CD4-positive, alpha-beta T cell (primary cell): ENCODE measurements at regions not wholly inside any gene's neighbourhood (a gene's known extent, or its start where the extent isn't known, plus 50 kb on each side); places are given as distances from the start of the nearest gene placed in this dataset.

Experiments used
- ATAC-seq: fragments of 200-7000 bp; cut with Tn5 transposase; one replicate; pipeline ENCODE4 v1.10.0; 2022; ENCODE audit warnings: mild to moderate bottlenecking; ENCODE audit not compliant: poor library complexity
- CTCF ChIA-PET: fragments of 350-600 bp; sonication (Branson Sonifier 250); formaldehyde crosslinking; loops from one replicate; lab custom pipeline; 2021; ENCODE audit warnings: antibody characterized with exemption, inconsistent platforms; lab: Charles Lee
- POLR2A ChIA-PET: fragments of 350-600 bp; sonication (Branson Sonifier 250); formaldehyde crosslinking; loops from one replicate; lab custom pipeline; 2021; ENCODE audit warnings: antibody characterized with exemption, inconsistent platforms; lab: Charles Lee
- DNase-seq, 14 experiments: peaks; one replicate each; pipeline ENCODE4 v3.0.0-alpha.2; 2013 to 2020; ENCODE audit warnings: mixed read lengths in 2 of 14
- H3K27ac ChIP-seq, 2 donors: one replicate each; pipeline versions ENCODE4 v1.5.1 to v1.7.0; 2013; ENCODE audit warnings: low read length in 2 of 2, low read depth in 1 of 2, mild to moderate bottlenecking in 1 of 2
- H3K27me3 ChIP-seq, 2 experiments: 1 replicate in 1 of 2; 2 replicates in 1 of 2; pipeline versions ENCODE4 v1.6.1 to v1.7.0; 2013; ENCODE audit warnings: low read length in 2 of 2, control low read depth in 1 of 2, mild to moderate bottlenecking in 1 of 2, moderate library complexity in 1 of 2; ENCODE audit not compliant: insufficient read depth in 2 of 2, control insufficient read depth in 1 of 2
- H3K36me3 ChIP-seq: one replicate; pipeline ENCODE4 v1.6.1; 2013; ENCODE audit warnings: low read length, control low read depth; ENCODE audit not compliant: insufficient read depth
- H3K4me1 ChIP-seq: one replicate; pipeline ENCODE4 v1.6.1; 2013; ENCODE audit warnings: low read length, control low read depth; ENCODE audit not compliant: insufficient read depth
- H3K4me3 ChIP-seq: one replicate; pipeline ENCODE4 v1.5.1; 2013; ENCODE audit warnings: mild to moderate bottlenecking, low read length, moderate library complexity
- H3K9me3 ChIP-seq, 2 experiments: 1 replicate in 1 of 2; 2 replicates in 1 of 2; pipeline versions ENCODE4 v1.6.1 to v1.7.0; 2013; ENCODE audit warnings: low read length in 2 of 2, mild to moderate bottlenecking in 2 of 2, control low read depth in 1 of 2, moderate library complexity in 1 of 2; ENCODE audit not compliant: control insufficient read depth in 1 of 2, insufficient read depth in 1 of 2
- H3K27ac Mint-ChIP-seq: one replicate; pipeline ENCODE4 v1.8.0; 2020; ENCODE audit warnings: mixed read lengths
- H3K27me3 Mint-ChIP-seq: one replicate; pipeline ENCODE4 v1.8.0; 2021; ENCODE audit warnings: mixed read lengths
- H3K36me3 Mint-ChIP-seq: one replicate; pipeline ENCODE4 v1.8.0; 2021; ENCODE audit warnings: low read depth, mixed read lengths
- H3K4me1 Mint-ChIP-seq: one replicate; pipeline ENCODE4 v1.8.0; 2021; ENCODE audit warnings: low read depth, mixed read lengths
- H3K4me3 Mint-ChIP-seq: one replicate; pipeline ENCODE4 v1.8.0; 2020; ENCODE audit warnings: mild to moderate bottlenecking, mixed read lengths
- H3K9me3 Mint-ChIP-seq: one replicate; pipeline ENCODE4 v1.8.0; 2020; ENCODE audit warnings: mixed read lengths
- CTCF ChIP-seq: fragments of 200-600 bp; IDR thresholded peaks from one replicate; pipeline ENCODE4 v1.8.0; 2022; ENCODE audit warnings: antibody characterized with exemption, mild to moderate bottlenecking
- intact Hi-C, 2 experiments: fragments of 100-400 bp; cut with DNase I in 1 of 2; cut with micrococcal nuclease in 1 of 2; formaldehyde crosslinking; loops; one replicate each; pipeline versions ENCODE4 v1.15.1 to v1.9.0; 2023 to 2025; cut with DNase I, micrococcal nuclease

GRCh38 chr13:102508411-102508810 lies 88.4 kb upstream of the TPP2 start:
- intact Hi-C loops = no loop called here
- peaks cover 38% of the 10 kb centered on the region for H3K27me3 Mint-ChIP-seq
- H3K36me3 ChIP-seq = no peaks in the 10 kb centered on the region
- TF ChIP-seq CTCF = no peak
- H3K9me3 Mint-ChIP-seq = peaks cover 9% of the 10 kb centered on the region
- no peaks in the 10 kb centered on the region for H3K4me1 Mint-ChIP-seq
- peaks cover 0 to 4% of the 10 kb centered on the region in 2 experiments for H3K9me3 ChIP-seq
- no peaks in the 10 kb centered on the region for H3K4me1 ChIP-seq
- H3K27me3 ChIP-seq = peaks cover 0 to 3% of the 10 kb centered on the region in 2 experiments
- no peak overlapping the region for H3K4me3 ChIP-seq
- DNase-seq = no peak
- H3K36me3 Mint-ChIP-seq = no peaks in the 10 kb centered on the region
- no peak overlapping the region for H3K27ac ChIP-seq
- CTCF ChIA-PET = no interaction called here
- H3K4me3 Mint-ChIP-seq = no peak overlapping the region
- POLR2A ChIA-PET = no interaction called here
- no peak for ATAC-seq
- no peak overlapping the region for H3K27ac Mint-ChIP-seq

- H3K4me1 Mint-ChIP-seq = no peaks in the 10 kb centered on the region
- Histone ChIP-seq H3K9me3 (peaks cover 0 to 4% of the 10 kb centered on the region in 2 experiments), H3K27me3 (no peaks in the 10 kb centered on the region), H3K27ac (no peak overlapping the region), H3K4me3 (no peak overlapping the region), H3K4me1 (no peaks in the 10 kb centered on the region), H3K36me3 (no peaks in the 10 kb centered on the region)
- peaks cover 25% of the 10 kb centered on the region for H3K27me3 Mint-ChIP-seq
- no peak for TF ChIP-seq CTCF
- ChIA-PET CTCF (no interaction called here), POLR2A (no interaction called here)
- ATAC-seq (no peak), DNase-seq (no peak)
- H3K4me3 Mint-ChIP-seq = no peak overlapping the region
- no peak overlapping the region for H3K27ac Mint-ChIP-seq
- intact Hi-C loops = no loop called here
- peaks cover 4% of the 10 kb centered on the region for H3K9me3 Mint-ChIP-seq
- H3K36me3 Mint-ChIP-seq = no peaks in the 10 kb centered on the region
Observed at GRCh38 chr13:102504002-102504401, 92.8 kb upstream of the TPP2 start.

GRCh38 chr13:102495663-102496062 lies 93.8 kb upstream of the FGF14 start:
- Histone ChIP-seq H3K4me3 (no peak overlapping the region), H3K9me3 (no peaks in the 10 kb centered on the region), H3K4me1 (no peaks in the 10 kb centered on the region), H3K27me3 (peaks cover 3 to 4% of the 10 kb centered on the region in 2 experiments), H3K36me3 (no peaks in the 10 kb centered on the region), H3K27ac (no peak overlapping the region)
- peaks cover 38% of the 10 kb centered on the region for H3K27me3 Mint-ChIP-seq
- CTCF ChIA-PET = no interaction called here
- no peak for TF ChIP-seq CTCF
- H3K4me1 Mint-ChIP-seq = no peaks in the 10 kb centered on the region
- ATAC-seq = no peak
- no peaks in the 10 kb centered on the region for H3K36me3 Mint-ChIP-seq
- intact Hi-C loops = no loop called here
- H3K27ac Mint-ChIP-seq = no peak overlapping the region
- POLR2A ChIA-PET = no interaction called here
- H3K9me3 Mint-ChIP-seq = no peaks in the 10 kb centered on the region
- DNase-seq = no peak
- H3K4me3 Mint-ChIP-seq = no peak overlapping the region
